Islet precursor cell (in vitro differentiated cells): ENCODE measurements at regions not wholly inside any gene's neighbourhood (a gene's known extent, or its start where the extent isn't known, plus 50 kb on each side); places are given as distances from the start of the nearest gene placed in this dataset.

ENCODE experiments used
- DNase-seq: peaks from one replicate; pipeline ENCODE4 v3.0.0-alpha.2; 2018

DNA sequence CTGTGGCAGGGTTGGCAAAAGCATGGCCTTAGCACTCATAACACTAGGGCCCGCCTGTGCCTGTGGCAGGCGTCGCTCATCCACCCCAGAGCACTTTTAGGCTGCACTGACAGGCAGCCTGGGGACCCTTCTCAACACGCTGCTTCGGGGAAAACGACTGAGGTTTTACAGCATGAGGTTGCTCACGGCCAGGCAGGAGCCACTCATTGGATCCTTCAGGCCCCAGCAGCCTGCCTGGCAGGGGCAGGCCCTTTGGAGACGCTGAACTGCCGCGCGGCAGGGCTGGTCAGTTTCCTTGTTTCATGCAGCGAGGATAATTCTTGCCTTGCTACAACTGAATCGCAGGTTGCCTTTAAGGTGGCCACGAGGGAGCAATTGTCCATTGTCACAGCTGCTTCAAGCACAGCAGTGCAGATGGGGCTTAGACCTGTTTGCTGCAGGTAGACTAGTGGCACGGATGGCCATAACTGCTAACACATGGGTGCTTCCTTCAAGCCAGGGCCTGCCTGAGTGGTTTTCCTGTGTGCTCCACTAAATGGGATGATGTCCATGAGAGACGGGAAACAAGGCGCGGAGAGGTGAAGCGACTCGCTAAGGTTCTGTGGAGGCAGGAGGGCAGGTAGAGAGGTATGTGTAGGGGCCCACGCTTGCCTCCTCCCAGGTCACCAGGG lies 49.9 kb upstream of the HS6ST1 start:
- no peak for DNase-seq

GRCh38 chr2:128369108-128369555 lies 50.5 kb upstream of the HS6ST1 start:
- peak; percentile 22 for DNase-seq

DNA sequence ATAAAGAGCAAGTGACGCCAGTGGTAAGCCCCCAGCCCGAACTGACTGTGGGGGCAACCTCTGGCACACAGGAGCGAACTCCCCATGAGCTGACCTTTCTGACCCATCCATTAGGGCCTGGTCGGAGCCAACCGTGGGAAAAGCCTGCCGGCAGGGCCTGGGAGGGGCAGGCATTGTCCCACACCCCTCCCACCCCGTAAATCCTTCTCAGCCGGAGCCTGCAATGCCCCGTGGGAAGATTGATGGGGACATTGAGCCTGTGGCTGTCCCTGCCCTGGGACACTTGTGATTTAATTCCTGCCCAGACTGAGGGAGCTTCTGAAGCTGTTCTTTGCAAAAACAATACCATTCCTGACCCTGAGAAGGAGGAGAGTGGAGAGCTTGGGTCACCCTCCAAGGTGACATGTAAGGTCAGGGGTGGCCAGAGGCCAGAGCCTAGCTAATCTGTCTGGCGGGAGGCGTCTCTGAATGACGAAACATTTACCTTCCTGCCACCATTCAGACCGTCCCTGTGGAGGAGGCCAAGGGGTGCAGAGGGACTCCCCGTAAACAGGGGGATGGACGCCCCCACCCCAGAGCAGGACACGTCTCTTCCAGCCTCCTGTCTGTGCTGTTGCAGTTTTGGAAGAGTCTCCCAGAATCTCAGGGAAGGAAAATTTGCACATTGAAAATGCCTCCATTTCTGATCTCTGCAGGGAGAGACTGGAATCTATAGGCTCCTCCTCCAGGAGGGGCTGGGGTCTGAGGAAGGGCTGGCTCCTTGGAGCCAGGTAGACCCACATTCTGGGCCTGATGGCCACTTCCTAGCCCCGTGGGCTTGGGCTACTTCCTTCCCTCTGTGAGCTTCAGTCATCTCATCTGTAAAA lies 51.2 kb upstream of the HS6ST1 start:
- peak; percentile 37 for DNase-seq

DNA sequence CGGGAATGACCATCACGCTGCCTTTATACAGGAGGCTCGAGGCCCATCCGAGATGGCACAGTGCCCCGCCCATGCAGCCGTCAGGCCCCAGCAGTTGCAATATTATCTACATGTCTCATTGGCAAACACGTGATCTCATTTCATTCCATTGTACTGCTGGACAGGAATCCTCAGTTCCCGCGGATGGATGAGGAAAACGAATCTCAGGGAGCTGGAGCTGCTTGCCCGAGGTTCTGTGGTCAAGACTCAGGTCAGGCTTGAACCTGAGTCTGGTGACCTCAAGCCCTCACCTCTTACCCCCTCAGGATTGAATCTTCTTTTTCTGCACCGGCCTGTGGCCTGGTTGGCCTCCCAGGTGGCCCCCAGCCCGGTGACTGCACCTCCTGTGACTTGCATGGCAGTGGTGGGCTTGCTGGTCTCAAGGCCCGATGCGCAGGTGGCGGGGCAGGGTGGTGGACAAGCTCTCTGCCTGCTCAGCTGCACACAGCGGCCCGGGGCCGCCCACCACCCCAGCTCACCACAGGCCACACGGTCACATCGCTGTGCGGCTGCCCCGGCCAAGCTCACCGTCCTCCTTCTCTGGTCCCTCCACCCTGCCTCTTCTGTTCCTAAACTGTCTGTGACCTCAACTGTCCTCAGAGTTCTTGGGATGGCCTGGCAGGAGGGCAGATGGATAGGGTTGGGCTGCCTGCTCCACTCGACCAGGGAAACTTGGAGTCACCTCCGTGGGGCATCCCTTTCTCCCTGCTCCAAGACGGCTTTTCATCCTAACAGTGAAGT lies 52.0 kb upstream of the HS6ST1 start:
- no peak for DNase-seq

DNA sequence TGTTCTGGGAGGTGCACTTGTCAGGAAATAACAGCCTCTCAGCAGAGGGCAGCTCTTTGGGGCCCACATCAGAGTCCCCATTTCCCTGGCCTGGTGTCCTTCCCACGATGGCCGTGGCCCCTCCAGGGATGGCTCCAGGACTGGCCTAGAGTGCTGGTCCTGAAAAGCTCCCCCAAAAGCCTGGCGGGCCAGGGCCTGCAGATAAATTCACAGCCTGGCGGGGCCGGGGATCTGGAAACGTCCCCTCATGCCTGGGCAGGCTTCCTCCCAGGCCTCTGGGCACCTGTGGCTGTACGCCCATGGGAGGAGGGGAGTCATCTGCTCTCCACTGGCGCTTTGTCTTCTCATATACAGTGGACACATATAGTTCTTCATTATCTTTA lies 52.6 kb upstream of the HS6ST1 start:
- no peak for DNase-seq

GRCh38 chr2:128371648-128372345 lies 53.1 kb upstream of the HS6ST1 start:
- DNase-seq = peak; percentile 47

DNA sequence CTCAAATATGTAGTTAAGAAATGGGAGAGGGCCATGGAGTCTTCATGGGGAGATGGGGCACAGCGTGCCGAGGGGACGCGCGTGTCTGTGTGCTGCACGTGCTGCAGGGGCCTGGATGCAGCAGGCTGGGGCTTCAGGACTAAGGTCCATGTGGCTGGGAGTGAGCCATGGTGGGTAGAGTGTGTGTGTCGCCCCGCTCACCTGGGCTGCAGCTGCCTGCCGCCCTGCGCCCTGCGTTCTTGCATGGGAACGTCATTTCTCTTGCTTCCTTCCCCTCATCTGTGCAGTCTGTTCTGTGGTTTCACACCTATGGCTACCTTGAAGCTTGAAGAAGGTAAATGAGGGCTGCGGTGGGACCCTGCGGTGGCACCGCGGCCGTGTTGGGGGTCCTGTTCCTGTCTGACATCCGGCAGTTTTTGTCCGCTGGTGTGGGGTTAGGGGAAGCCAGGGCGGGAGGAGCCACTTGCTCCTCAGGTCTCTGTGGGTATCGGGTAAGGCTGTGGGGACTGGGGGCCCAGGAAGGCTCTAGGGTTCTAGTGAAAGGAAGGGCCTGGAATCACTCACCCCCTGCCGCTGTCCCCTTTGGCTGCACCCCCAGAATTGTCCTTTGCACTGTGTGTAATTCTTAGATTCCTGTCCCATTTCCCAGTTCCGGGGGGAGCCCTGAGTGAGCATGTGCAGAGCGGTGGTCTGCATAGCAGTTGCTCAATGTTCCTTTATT lies 54.1 kb upstream of the HS6ST1 start:
- peak; percentile 40 for DNase-seq

DNA sequence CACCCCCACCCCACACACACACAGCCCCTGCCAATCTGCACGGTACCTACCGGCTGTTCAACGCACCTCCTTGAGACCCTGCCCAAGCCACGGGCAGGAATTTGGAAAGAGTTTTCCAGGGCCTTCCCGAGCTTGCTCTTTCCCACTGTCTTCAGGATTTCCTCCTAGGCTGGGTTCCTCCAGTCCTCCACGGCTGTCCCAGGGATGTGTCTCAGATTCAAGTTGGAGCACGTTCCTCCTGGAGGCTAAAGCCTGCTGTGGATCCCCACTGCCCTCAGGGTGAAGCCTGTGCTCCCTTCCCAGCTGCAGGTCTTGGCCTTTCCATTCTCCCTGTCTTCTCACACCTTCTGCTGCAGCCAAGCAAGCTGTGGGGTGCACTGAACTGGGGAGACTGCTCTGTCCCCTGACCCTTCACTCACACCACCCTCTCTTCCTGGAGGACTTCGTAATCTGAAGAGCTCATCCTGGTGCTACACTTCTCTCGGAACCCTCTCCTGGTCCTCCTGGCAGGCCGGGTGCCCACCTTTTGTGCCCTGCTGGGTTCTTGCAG lies 54.9 kb upstream of the HS6ST1 start:
- DNase-seq = peak; percentile 47

DNA sequence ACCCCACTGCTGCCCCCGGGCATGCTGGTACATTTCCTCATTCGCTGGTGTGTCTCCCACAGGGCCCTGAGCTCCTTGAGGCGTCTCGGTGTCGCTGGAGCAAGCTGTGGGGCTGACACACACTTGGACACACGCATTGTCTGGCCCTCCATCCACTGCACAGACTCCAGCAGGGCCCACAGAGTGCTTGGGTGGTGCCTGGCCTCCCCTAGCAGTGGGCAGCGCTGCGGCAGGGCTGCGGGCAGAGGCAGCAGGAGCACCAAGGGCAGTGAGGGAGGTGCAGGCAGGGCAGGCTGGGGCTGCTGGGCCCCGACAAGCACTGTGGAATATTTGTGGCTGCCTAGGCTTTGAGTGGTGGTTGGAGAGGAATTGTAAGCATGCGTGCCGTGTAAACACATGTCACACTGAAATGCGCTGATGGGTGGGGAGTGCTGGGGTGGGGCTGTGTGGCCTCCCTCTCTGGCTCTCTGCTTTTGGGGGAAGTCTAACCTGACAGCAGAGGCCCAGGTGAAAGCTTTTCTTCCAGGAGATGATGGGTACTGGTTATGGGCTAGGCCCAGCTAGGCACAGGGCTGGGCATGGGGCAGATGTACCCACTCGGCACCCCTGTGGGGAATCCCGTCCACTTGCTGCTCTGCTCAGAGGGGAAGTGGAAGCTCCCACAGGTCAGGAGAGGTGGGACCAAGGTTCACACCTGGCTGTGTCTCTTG lies 55.5 kb upstream of the HS6ST1 start:
- DNase-seq = peak; percentile 86

DNA sequence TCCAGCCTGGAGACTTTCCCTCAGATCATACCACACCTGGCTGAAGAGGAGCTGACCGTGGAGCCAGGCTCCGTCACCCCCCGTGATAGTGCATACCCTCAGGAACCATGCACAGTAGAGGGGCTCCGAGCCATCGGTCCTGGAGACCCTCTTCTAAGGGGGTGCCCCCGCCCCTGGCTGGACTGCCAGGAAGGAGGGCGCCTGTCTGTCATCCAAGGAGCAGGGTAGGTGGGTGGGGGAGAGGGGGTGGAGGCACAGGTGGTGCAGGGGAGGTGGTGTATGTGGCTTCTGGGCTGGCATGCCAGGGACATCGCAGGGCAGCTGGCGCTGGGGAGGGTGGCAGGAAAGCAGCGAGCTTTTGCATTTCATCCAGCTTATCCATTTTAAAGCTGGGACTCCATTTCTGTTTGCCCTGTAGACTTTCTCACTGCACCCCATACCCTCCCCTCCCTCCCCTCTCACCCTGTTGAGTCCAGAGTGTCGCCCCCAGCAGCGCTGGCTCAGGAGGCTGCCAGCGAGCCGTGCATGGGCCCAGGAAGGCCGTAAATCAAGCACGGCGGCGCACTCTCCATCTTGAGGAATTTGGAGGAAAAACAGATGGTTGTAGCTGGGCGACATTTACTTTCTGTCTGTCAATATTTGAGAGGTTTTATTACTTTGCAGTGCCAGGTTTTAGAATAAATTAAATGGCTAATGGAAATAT lies 56.2 kb upstream of the HS6ST1 start:
- DNase-seq = peak; percentile 53

- DNase-seq = peak; percentile 47
Measured at GRCh38 chr2:128375454-128375853, 56.8 kb upstream of the HS6ST1 start.

DNA sequence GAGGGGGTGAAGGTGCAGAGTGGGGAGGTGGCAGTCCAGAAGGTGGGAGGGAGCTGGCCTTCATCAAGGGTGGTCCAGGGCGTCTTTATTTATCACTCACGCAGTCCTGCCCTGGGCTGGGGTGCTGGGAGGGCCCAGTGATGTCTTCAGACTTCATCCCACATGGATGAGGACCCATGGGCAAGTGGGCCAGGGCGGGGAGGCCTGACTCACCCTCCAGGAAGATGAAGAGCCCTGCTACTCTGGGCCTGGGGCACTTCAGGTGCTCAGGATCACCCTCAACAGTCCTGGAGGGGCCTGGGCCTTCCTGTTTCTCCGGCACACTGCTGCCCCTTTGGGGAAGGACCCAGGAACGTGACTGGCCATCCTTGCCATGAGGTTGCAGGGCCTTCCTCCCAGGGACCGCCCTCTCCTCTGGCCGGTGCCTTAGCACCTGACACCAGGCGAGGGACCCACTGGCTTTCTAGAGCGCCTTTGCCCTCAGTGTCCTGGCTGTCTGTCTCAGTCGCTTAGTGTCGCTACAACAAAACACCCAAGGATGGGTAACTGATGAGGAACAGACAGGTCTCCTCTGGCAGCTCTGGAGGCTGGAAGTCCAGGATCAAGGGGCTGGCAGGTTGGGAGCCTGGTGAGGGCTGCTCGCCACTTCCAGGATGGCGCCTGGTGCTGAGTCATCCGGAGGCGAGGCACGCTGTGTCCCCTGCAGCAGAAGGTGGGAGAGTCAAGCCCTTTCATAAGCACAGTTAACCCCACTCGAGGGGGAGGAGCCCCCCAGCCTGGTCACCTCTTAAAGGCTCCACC lies 57.8 kb upstream of the HS6ST1 start:
- DNase-seq = peak; percentile 60

DNA sequence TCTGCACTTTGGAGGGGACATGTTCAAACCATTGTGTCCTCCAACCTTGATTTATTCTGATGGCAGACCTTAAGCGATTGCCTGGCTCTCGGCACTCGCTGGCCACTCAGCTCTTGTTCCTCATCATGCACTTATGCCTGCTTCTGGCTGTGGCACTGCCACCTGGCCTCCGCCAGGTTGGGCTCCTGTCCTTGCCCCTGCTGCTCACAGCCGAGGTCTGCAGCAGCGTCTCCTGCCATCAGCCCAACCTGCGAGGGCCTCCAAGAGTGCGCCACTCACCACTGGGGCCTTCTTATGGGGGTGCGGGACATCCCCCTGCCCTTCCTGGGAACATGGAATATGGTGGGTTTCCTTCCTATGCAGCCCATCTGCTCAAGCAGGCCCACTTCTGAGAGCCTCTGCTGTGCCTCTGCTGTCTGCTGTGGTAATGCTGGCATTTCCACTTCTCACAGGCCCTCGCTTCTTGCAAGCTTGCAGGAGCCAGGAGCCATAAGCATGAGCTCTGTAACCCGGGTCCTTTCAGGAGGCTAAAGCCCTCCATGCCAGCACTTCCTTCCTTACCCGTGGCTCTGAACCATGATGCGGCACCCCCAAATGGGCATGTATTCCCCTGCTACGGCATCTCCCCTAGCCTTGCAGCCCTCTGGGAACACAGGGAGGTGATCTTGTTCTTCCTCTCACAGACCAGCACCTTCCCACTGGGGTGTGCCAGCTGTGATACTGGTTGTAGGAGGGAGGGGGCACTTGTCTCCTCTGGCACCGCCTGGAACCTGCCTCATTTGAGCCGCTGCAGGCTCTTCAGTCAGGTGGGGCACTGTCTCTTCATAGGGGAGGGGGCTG lies 58.6 kb upstream of the HS6ST1 start:
- DNase-seq = peak; percentile 46

DNA sequence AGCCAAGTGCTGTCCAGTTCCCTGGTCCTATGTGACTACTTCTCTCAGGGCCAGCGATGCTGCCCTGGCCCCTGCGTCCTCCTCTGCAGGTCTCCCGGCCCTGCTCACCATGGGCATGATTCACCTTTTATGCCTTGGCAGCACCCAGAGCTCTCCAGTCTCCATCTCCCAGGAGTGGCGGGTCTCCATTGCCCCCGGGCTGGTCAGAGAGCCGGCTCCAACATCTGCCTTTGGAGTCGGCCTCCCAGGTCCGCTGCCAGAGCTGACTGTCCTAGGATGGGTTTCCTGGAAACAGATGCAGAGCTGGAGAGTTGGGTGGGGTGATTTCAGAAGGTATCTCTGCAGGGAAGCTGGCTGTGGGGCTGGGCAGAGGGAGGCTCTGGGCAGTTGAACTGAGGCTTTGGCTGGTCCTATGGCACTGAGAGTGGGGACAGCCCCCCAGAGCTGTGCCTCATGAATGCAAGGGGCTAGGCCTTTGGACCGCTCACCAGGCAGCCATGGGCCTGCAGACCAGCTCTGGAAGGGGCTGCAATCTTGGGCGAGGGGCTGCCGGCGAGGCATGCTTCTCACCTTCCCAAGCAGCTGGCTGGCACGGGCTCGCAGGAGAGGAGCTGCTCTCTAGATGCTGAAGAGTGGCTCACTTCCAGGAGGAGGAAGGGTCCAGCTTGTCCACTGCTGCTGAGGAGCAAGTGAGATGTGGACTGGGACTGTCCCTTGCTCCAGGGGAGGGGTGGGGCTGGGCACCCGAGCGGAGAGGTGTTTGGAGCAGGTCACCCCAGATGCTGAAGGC lies 59.8 kb upstream of the HS6ST1 start:
- peak; percentile 61 for DNase-seq

DNA sequence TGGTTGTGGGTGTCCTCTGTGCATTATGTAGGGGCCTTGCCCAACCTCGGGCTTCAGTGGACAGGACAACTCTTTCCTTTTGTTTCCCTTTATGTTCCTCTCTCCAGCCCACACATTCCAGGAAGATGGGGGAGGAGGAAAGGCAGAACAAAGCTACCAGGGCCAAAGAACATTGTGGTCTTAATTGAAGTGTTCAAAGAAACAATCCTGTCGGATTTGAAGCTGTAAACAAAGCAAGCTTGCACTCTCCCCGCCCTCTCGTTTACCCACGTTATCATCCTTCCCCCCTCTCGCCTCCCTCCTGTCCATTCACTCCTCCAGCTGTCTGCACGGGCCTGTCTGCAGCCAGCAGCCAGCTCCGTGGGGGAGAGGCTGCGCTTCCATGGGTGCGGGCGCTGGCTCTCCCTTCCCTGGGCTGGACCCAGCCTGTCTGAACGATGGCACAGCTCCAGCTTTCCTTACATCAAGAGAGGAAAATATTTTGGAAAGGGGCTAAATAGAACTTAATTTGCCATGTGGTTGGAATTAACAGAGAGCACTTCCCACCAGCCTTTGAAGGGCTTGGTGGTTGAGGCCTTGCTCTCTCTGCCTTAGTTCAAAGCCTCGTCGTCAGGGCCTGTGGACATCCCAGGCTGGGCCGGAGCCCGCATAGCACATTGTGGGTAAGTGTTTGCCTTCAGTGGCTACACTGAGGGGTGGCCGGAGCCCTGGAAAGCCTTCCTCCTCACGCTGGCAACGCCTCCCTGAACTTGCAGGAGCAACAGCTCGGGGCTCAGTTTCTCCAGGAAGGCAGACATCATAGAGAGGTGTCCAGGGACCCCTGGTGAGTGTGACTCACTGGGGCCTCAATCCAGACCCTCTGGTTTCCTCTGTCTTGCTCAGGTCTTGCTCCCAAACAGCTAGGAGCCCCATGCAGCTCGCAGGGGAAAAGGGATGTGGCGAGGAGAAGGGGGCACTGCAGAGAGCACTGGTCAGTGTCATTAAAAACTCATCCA lies 60.6 kb upstream of the HS6ST1 start:
- peak; percentile 53 for DNase-seq
